OCI-LY1 (cell line): ENCODE measurements at regions not wholly inside any gene's neighbourhood (a gene's known extent, or its start where the extent isn't known, plus 50 kb on each side); places are given as distances from the start of the nearest gene placed in this dataset.

Source experiments
- H2AFZ ChIP-seq: fragments of 200-600 bp; sonication (generic), shearing (Covaris generic); 2 replicates; pipeline ENCODE4 v1.6.0; 2014; ENCODE audit warnings: antibody characterized with exemption, mild to moderate bottlenecking, low read length
- H3F3A ChIP-seq: fragments of 200-600 bp; sonication (generic), shearing (Covaris generic); 2 replicates; pipeline ENCODE4 v1.6.0; 2014; ENCODE audit warnings: mild to moderate bottlenecking, antibody characterized with exemption, low read length, moderate library complexity; ENCODE audit not compliant: insufficient read depth
- H3K27ac ChIP-seq: fragments of 200-600 bp; sonication (generic); 2 replicates; pipeline ENCODE4 v1.5.1; 2014; ENCODE audit warnings: low read length, mixed run types, mild to moderate bottlenecking, low read depth; ENCODE audit not compliant: poor library complexity, severe bottlenecking
- H3K27me3 ChIP-seq: fragments of 200-600 bp; sonication (generic); 2 replicates; pipeline ENCODE4 v1.6.0; 2014; ENCODE audit warnings: antibody characterized with exemption, mild to moderate bottlenecking, low read length, moderate library complexity; ENCODE audit not compliant: insufficient read depth
- H3K36me3 ChIP-seq: fragments of 200-600 bp; sonication (generic); 2 replicates; pipeline ENCODE4 v1.6.1; 2014; ENCODE audit warnings: mild to moderate bottlenecking, antibody characterized with exemption, low read length, moderate library complexity, mixed read lengths; ENCODE audit not compliant: insufficient read depth
- H3K4me1 ChIP-seq: fragments of 200-600 bp; sonication (generic); 2 replicates; pipeline ENCODE4 v1.5.1; 2014; ENCODE audit warnings: mild to moderate bottlenecking, low read length, moderate library complexity; ENCODE audit not compliant: insufficient read depth, severe bottlenecking
- H3K4me2 ChIP-seq: fragments of 200-600 bp; sonication (generic), shearing (Covaris generic); 2 replicates; pipeline ENCODE4 v1.6.1; 2014; ENCODE audit warnings: low read length
- H3K4me3 ChIP-seq: fragments of 200-600 bp; sonication (generic); 2 replicates; pipeline ENCODE4 v1.5.1; 2014; ENCODE audit warnings: low read length, low read depth, mild to moderate bottlenecking, mixed read lengths; ENCODE audit not compliant: poor library complexity, severe bottlenecking
- H3K79me2 ChIP-seq: fragments of 200-600 bp; shearing (Covaris generic); 2 replicates; pipeline ENCODE4 v1.6.1; 2016; ENCODE audit warnings: mixed run types, low read length, mixed read lengths; ENCODE audit not compliant: insufficient read depth
- H3K9ac ChIP-seq: fragments of 200-600 bp; sonication (generic), shearing (Covaris generic); 2 replicates; pipeline ENCODE4 v1.6.1; 2014; ENCODE audit warnings: mild to moderate bottlenecking, low read length, mixed read lengths
- H3K9me2 ChIP-seq: fragments of 200-600 bp; sonication (generic), shearing (Covaris generic); 2 replicates; pipeline ENCODE4 v1.6.1; 2014; ENCODE audit warnings: low read depth, mild to moderate bottlenecking, low read length, mixed read lengths
- H3K9me3 ChIP-seq: fragments of 200-600 bp; shearing (Covaris generic); 2 replicates; pipeline ENCODE4 v1.6.1; 2014; ENCODE audit warnings: low read length, mixed read lengths
- H4K20me1 ChIP-seq: fragments of 200-600 bp; sonication (generic), shearing (Covaris generic); 2 replicates; pipeline ENCODE4 v1.6.0; 2016; ENCODE audit warnings: mild to moderate bottlenecking, low read length; ENCODE audit not compliant: insufficient read depth
- CTCF ChIP-seq: fragments of 200-600 bp; sonication (generic), shearing (Covaris generic); IDR thresholded peaks from 2 replicates; pipeline ENCODE4 v1.5.1; 2017; ENCODE audit warnings: mild to moderate bottlenecking, antibody characterized with exemption, low read length, moderate library complexity, mixed read lengths
- EZH2 ChIP-seq: fragments of 200-600 bp; sonication (generic), shearing (Covaris generic); IDR thresholded peaks from 2 replicates; pipeline ENCODE4 v1.8.0; 2017; ENCODE audit warnings: borderline replicate concordance, mixed run types, mild to moderate bottlenecking, antibody characterized with exemption, low read length, moderate library complexity, mixed read lengths

- Histone ChIP-seq H4K20me1 (no peaks in the 10 kb centered on the region), H3K27ac (no peak overlapping the region), H3K4me3 (no peak overlapping the region), H3K9me2 (no peaks in the 10 kb centered on the region), H3K9ac (no peak overlapping the region), H2AFZ (no peak overlapping the region), H3K4me2 (no peak overlapping the region), H3F3A (no peaks in the 10 kb centered on the region), H3K27me3 (no peaks in the 10 kb centered on the region), H3K79me2 (no peaks in the 10 kb centered on the region), H3K36me3 (no peaks in the 10 kb centered on the region), H3K9me3 (no peaks in the 10 kb centered on the region), H3K4me1 (no peaks in the 10 kb centered on the region)
- TF ChIP-seq EZH2 (no peak), CTCF (no peak)
Measured at GRCh38 chr18:24843123-24843522, 382.7 kb downstream of the HRH4 start.

DNA sequence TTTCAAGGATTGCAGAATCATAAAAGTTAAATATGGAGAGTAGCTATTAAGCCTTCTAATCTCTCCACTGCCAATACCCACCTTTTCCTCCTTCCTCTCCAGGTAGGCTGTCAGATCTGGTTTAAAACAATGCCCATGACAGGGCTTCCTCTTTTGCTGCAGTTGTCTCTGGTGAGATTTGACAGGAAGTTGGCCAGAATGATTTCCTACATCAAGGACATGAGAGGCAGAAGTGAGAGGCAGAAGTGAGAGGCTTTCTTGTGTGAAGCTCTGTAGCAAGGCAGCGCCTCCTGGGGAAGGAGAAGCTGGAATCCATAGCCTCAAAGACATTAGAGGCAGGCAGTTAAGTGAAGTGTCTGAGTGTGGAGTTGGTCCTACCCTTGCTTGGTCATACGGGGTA lies 385.7 kb downstream of the HRH4 start:
- Histone ChIP-seq H3K27me3 (no peaks in the 10 kb centered on the region), H3K79me2 (no peaks in the 10 kb centered on the region), H3K36me3 (no peaks in the 10 kb centered on the region), H3K27ac (no peak overlapping the region), H3K4me3 (no peak overlapping the region), H3K4me1 (no peaks in the 10 kb centered on the region), H2AFZ (no peak overlapping the region), H3K9me2 (no peaks in the 10 kb centered on the region), H3K9me3 (no peaks in the 10 kb centered on the region), H3K4me2 (no peak overlapping the region), H3F3A (no peaks in the 10 kb centered on the region), H4K20me1 (no peaks in the 10 kb centered on the region), H3K9ac (no peak overlapping the region)
- no peak for TF ChIP-seq CTCF
- TF ChIP-seq EZH2 = no peak

DNA sequence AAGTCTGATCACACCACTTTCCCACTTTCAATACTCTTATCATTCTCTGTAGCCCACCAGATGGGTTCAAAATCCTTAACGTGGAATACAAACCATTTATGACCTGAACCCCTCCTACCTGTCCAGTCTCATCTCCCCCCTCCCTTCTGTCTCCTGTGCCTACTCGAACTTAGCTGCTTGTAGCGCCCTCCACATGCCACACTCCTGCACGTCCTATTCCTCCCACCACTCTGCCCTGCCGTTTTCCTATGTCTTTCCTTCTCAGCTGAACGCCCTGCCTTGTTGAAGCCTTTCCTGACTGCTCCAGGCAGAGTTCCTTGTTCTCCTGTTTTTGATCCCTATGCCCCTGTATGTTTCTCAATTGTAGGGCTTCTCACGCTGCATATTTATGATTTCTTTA lies 390.1 kb downstream of the HRH4 start:
- no peaks in the 10 kb centered on the region for H3K79me2 ChIP-seq
- TF ChIP-seq CTCF (no peak), EZH2 (no peak)

More for the DNA sequence above, 390.1 kb downstream of the HRH4 start:
- Histone ChIP-seq H3K36me3 (no peaks in the 10 kb centered on the region), H3K9ac (no peak overlapping the region), H4K20me1 (no peaks in the 10 kb centered on the region), H3K27me3 (peaks cover 3% of the 10 kb centered on the region), H3F3A (no peaks in the 10 kb centered on the region), H3K9me3 (no peaks in the 10 kb centered on the region), H3K4me1 (no peaks in the 10 kb centered on the region), H2AFZ (no peak overlapping the region), H3K4me3 (no peak overlapping the region), H3K27ac (no peak overlapping the region), H3K4me2 (no peak overlapping the region), H3K9me2 (no peaks in the 10 kb centered on the region)
